ENCODE measurements at regions not wholly inside any gene's neighbourhood (a gene's known extent, or its start where the extent isn't known, plus 50 kb on each side); places are given as distances from the start of the nearest gene placed in this dataset.

GRCh38 chr13:58254943-58255342, 623.4 kb downstream of the PCDH17 start:
- Histone ChIP-seq H2AK5ac (ENCODE audit: insufficient read length, low read length) (no peak overlapping the region), H3K14ac (ENCODE audit: insufficient read depth, low read length) (no peak overlapping the region), H4K20me1 (ENCODE audit: control insufficient read depth, insufficient read depth, insufficient read length) (no peaks in the 10 kb centered on the region), H3K23ac (ENCODE audit: insufficient read length, low read depth, low read length) (no peak overlapping the region), H2BK12ac (ENCODE audit: insufficient read length, low read depth, low read length) (no peak overlapping the region), H3K18ac (ENCODE audit: insufficient read length, low read depth, low read length) (no peak overlapping the region), H3K79me1 (ENCODE audit: insufficient read depth, low read depth, low read length, poor library complexity, severe bottlenecking) (no peaks in the 10 kb centered on the region), H3K4me1 (ENCODE audit: insufficient read depth, low read length) (no peaks in the 10 kb centered on the region), H2BK15ac (ENCODE audit: low read depth, low read length) (no peak overlapping the region), H3K27me3 (ENCODE audit: insufficient read depth, low read length) (no peaks in the 10 kb centered on the region), H2BK20ac (ENCODE audit: low read depth, low read length, poor library complexity, severe bottlenecking) (no peak overlapping the region), H3K56ac (ENCODE audit: insufficient read length, low read depth, low read length) (no peak overlapping the region), H3K4me2 (ENCODE audit: insufficient read depth, insufficient read length, low read length) (no peak overlapping the region), H4K5ac (ENCODE audit: insufficient read length, low read depth, low read length) (no peak overlapping the region), H3K4ac (ENCODE audit: low read depth, low read length) (no peak overlapping the region), H3K9ac (ENCODE audit: extremely low read depth, insufficient read length, low read length) (no peak overlapping the region), H3T11ph (ENCODE audit: low read length) (no peak overlapping the region), H2AFZ (ENCODE audit: low read length) (no peak overlapping the region), H2BK120ac (ENCODE audit: low read depth, low read length, poor library complexity, severe bottlenecking) (no peak overlapping the region), H3K23me2 (ENCODE audit: insufficient read length, low read depth, low read length, poor library complexity, severe bottlenecking) (no peaks in the 10 kb centered on the region), H4K91ac (ENCODE audit: insufficient read length, low read depth, low read length) (no peak overlapping the region), H2BK5ac (ENCODE audit: insufficient read length, low read length) (no peak overlapping the region), H4K8ac (replicated peaks; ENCODE audit: insufficient read length, low read depth, low read length) (no peak overlapping the region), H3K9me3 (ENCODE audit: control insufficient read depth, low read depth, low read length) (no peaks in the 10 kb centered on the region), H3K79me2 (ENCODE audit: insufficient read depth, low read length) (no peaks in the 10 kb centered on the region), H3K27ac (ENCODE audit: insufficient read length, low read depth, low read length) (no peak overlapping the region)
- Mint-ChIP-seq H3K27me3 (ENCODE audit: low read depth) (no peaks in the 10 kb centered on the region), H3K36me3 (ENCODE audit: insufficient read depth in 1 of 3, low read depth in 3 of 3) (no peaks in the 10 kb centered on the region; a peak in 1 of 7 replicates), H3K27ac (no peak overlapping the region), H3K4me3 (no peak overlapping the region), H3K4me1 (peaks cover 10% of the 10 kb centered on the region in 2 experiments), H3K9me3 (no peaks in the 10 kb centered on the region)
- DNase-seq = no peak
- WGBS (ENCODE audit: extremely low coverage, insufficient read length, low lambda C conversion rate) = no CpG with 5 or more reads among the region's 1 CpG
- TF ChIP-seq, protein P1, sequence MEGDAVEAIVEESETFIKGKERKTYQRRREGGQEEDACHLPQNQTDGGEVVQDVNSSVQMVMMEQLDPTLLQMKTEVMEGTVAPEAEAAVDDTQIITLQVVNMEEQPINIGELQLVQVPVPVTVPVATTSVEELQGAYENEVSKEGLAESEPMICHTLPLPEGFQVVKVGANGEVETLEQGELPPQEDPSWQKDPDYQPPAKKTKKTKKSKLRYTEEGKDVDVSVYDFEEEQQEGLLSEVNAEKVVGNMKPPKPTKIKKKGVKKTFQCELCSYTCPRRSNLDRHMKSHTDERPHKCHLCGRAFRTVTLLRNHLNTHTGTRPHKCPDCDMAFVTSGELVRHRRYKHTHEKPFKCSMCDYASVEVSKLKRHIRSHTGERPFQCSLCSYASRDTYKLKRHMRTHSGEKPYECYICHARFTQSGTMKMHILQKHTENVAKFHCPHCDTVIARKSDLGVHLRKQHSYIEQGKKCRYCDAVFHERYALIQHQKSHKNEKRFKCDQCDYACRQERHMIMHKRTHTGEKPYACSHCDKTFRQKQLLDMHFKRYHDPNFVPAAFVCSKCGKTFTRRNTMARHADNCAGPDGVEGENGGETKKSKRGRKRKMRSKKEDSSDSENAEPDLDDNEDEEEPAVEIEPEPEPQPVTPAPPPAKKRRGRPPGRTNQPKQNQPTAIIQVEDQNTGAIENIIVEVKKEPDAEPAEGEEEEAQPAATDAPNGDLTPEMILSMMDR (conservative IDR thresholded peaks at IDR 0.05) = no peak
